ENCODE measurements at regions not wholly inside any gene's neighbourhood (a gene's known extent, or its start where the extent isn't known, plus 50 kb on each side); places are given as distances from the start of the nearest gene placed in this dataset.

DNA sequence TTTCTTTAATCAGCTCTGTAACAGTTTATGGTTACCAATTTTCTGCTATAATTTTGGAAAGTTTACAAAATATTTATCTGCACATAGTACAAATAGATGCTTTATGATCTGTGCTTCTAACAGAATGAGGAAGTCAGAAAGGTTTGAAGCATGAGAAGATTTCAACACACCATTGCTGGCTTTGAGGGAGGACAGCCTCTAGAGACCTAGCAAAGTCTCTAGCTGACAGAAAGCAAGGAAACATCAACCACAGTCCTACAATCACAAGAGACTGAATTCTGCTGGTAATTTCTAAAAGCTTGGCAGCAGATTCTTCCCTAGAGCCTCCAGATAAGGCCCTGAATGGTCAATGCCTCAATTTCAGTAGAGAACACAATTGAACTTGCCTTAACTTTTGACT lies 750.8 kb upstream of the SLC35B3 start:
- TF ChIP-seq, protein P1, sequence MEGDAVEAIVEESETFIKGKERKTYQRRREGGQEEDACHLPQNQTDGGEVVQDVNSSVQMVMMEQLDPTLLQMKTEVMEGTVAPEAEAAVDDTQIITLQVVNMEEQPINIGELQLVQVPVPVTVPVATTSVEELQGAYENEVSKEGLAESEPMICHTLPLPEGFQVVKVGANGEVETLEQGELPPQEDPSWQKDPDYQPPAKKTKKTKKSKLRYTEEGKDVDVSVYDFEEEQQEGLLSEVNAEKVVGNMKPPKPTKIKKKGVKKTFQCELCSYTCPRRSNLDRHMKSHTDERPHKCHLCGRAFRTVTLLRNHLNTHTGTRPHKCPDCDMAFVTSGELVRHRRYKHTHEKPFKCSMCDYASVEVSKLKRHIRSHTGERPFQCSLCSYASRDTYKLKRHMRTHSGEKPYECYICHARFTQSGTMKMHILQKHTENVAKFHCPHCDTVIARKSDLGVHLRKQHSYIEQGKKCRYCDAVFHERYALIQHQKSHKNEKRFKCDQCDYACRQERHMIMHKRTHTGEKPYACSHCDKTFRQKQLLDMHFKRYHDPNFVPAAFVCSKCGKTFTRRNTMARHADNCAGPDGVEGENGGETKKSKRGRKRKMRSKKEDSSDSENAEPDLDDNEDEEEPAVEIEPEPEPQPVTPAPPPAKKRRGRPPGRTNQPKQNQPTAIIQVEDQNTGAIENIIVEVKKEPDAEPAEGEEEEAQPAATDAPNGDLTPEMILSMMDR (conservative IDR thresholded peaks at IDR 0.05 in 1 of 2, IDR thresholded peaks at IDR 0.05 in 1 of 2; ENCODE audit: extremely low read depth in 1 of 2, insufficient read depth in 1 of 2, low read depth in 1 of 2, low read length in 2 of 2) = no peak
- no peak for TF ChIP-seq EZH2 (IDR thresholded peaks at IDR 0.05; ENCODE audit: borderline replicate concordance, low read length)

Data from mammary epithelial cell (primary cell).